Stimulated activated effector memory CD8-positive, alpha-beta T cell treated with anti-CD3 and anti-CD28 coated beads, Interleukin-12 subunit alpha, Interleukin-12 subunit beta, amount 100 ng/mL, for 72 hours (primary cell): ENCODE measurements at regions not wholly inside any gene's neighbourhood (a gene's known extent, or its start where the extent isn't known, plus 50 kb on each side); places are given as distances from the start of the nearest gene placed in this dataset.
"Not testable (repeated sequence)": the region's sequence is repeated elsewhere in the genome, so short reads cannot be mapped to it uniquely, and the experiment has no call there.

ENCODE experiments used
- ATAC-seq: fragments of 150-1000 bp; cut with Tn5 transposase; 2 replicates; pipeline ENCODE4 v1.10.0; 2021
- DNase-seq, 2 donors: peaks; one replicate each; pipeline ENCODE4 v3.0.0; 2021 to 2022; ENCODE audit warnings: low spot score in 2 of 2
- H3K27ac Mint-ChIP-seq: one replicate; pipeline ENCODE4 v1.8.0; 2022; ENCODE audit warnings: mild to moderate bottlenecking, mixed read lengths
- H3K36me3 Mint-ChIP-seq: one replicate; pipeline ENCODE4 v1.8.0; 2022; ENCODE audit warnings: mild to moderate bottlenecking, mixed read lengths
- H3K4me1 Mint-ChIP-seq: one replicate; pipeline ENCODE4 v1.8.0; 2022; ENCODE audit warnings: mixed read lengths
- H3K4me3 Mint-ChIP-seq: one replicate; pipeline ENCODE4 v1.8.0; 2022; ENCODE audit warnings: mild to moderate bottlenecking, mixed read lengths
- H3K9me3 Mint-ChIP-seq: one replicate; pipeline ENCODE4 v1.8.0; 2022; ENCODE audit warnings: mixed read lengths

DNA sequence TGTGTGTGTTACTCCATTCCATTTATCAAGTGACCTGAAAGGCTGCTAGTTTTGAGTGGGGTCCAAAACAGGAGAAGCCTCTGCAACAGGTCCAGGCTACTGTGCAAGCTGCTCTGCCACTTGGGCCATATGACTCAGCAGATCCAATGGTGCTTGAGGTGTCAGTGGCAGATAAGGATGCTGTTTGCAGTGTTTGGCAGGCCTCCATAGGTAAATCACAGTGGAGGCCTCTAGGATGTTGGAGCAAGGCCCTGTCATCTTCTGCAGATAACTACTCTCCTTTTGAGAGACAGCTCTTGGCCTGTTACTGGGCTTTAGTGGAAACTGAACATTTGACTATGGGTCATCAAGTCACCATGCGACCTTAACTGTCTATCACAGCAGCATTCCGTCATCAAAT is 52.3 kb upstream of the SMARCAD1 start:
- not testable (repeated sequence) for H3K4me3 Mint-ChIP-seq, H3K36me3 Mint-ChIP-seq, ATAC-seq, H3K9me3 Mint-ChIP-seq, H3K4me1 Mint-ChIP-seq, DNase-seq, H3K27ac Mint-ChIP-seq

DNA sequence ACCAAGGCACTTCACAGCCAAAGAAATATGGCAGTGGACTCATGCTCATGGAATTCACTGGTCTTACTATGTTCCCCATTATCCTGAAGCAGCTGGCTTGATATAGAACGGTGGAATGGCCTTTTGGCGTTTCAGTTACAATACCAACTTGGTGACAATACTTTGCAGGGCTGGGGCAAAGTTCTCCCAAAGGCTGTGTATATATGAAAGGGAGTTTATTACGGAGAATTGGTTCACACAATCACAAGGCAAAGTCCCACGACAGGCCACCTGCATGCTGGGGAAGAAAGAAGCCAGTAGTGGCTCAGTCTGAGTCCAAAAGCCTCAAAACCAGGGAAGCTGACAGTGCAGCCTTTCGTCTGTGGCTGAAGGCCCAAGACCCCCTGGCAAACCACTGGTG is 50.8 kb upstream of the SMARCAD1 start:
- no peak for DNase-seq
- no peak overlapping the region for H3K27ac Mint-ChIP-seq
- H3K4me3 Mint-ChIP-seq = no peak overlapping the region
- ATAC-seq = no peak
- H3K36me3 Mint-ChIP-seq = no peaks in the 10 kb centered on the region
- H3K4me1 Mint-ChIP-seq = no peaks in the 10 kb centered on the region
- no peaks in the 10 kb centered on the region for H3K9me3 Mint-ChIP-seq
